DND-41 (cell line): ENCODE measurements at regions not wholly inside any gene's neighbourhood (a gene's known extent, or its start where the extent isn't known, plus 50 kb on each side); places are given as distances from the start of the nearest gene placed in this dataset.

Experiments used
- EZH2 ChIP-seq: IDR thresholded peaks from 3 replicates; pipeline ENCODE4 v1.6.1; 2012; ENCODE audit warnings: borderline replicate concordance, low read depth, mild to moderate bottlenecking, moderate library complexity, low read length, inconsistent platforms; ENCODE audit not compliant: severe bottlenecking
- TF ChIP-seq, protein P1 (sequence below): IDR thresholded peaks from 2 replicates; pipeline ENCODE4 v1.5.1; 2012; ENCODE audit warnings: borderline replicate concordance, low read length, moderate library complexity, mild to moderate bottlenecking; ENCODE audit not compliant: poor library complexity, severe bottlenecking; ENCODE audit errors: extremely low read depth

DNA sequence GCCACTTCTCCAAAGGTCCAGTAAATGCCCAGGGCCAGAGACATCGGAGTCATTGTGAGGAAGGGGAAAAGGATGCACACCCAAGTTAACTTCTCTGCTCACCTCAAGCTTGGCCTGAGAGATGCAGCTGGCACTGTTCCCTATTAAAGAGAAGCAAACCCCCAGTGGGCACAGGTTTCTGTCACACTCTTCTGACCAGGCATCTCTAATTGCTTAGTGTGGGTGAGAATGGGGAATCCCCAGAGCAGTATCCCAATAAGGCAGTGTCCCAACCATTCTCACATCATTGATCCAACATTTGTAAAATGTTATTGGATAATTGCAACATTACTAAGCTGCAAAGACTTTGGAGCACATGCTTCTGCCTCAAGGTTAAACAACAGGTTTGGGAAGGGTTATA lies 232.3 kb downstream of the ADGRG6 start:
- TF ChIP-seq, protein P1, sequence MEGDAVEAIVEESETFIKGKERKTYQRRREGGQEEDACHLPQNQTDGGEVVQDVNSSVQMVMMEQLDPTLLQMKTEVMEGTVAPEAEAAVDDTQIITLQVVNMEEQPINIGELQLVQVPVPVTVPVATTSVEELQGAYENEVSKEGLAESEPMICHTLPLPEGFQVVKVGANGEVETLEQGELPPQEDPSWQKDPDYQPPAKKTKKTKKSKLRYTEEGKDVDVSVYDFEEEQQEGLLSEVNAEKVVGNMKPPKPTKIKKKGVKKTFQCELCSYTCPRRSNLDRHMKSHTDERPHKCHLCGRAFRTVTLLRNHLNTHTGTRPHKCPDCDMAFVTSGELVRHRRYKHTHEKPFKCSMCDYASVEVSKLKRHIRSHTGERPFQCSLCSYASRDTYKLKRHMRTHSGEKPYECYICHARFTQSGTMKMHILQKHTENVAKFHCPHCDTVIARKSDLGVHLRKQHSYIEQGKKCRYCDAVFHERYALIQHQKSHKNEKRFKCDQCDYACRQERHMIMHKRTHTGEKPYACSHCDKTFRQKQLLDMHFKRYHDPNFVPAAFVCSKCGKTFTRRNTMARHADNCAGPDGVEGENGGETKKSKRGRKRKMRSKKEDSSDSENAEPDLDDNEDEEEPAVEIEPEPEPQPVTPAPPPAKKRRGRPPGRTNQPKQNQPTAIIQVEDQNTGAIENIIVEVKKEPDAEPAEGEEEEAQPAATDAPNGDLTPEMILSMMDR = no peak
- TF ChIP-seq EZH2 = no peak
